GM19328 (cell line): ENCODE measurements at regions not wholly inside any gene's neighbourhood (a gene's known extent, or its start where the extent isn't known, plus 50 kb on each side); places are given as distances from the start of the nearest gene placed in this dataset.

Experiments
- ATAC-seq: cut with Tn5 transposase; IDR thresholded peaks from one replicate; pipeline ENCODE4 v1.9.1; 2021; ENCODE audit warnings: mild to moderate bottlenecking, moderate library complexity; ENCODE audit not compliant: unreplicated experiment

GRCh38 chr10:44064987-44065787 is 319.7 kb downstream of the CXCL12 start:
- ATAC-seq: no peak

DNA sequence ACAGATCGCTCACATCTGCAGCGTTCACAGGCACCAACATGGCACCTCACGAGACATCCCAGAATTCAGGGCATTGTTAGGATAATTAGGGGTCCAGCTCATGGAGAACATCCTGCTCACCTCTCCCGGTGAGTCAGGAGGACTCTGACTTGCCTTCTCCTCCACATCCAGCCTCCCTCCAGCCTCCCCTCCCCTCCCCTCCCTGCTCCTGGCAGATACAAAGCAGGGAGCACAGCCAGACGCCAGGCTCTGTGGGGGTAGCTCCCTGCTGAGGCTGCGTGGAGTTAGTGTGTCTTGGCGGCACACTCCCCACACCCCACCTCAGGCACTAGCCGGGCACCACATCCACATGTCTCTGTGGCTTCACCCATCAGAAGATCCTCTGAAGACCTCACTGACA is 320.6 kb downstream of the CXCL12 start:
- ATAC-seq: no peak

DNA sequence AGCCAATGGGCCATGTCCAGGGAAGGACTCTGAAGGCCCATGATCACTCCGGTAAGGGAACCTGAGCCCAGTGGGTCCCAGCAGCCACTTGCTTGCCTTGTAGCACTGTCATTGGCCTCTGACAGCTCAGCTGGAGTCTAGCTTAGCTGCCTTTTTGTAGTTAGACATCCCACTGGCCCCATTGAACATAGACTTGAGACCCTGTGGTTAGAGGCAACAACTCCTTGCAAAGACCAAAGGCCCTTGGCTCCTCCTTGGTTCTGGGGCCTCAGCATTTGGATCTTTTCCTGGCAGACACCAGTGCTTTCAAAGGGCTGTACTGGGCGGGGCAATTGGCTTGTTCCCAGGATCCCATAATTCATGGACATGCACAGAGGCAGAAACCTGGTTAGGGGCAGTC is 321.2 kb downstream of the CXCL12 start:
- no peak for ATAC-seq

- no peak for ATAC-seq
Measured at GRCh38 chr10:44060719-44061118, 324.2 kb downstream of the CXCL12 start.

- ATAC-seq: no peak
Measured at GRCh38 chr10:44060221-44060620, 324.7 kb downstream of the CXCL12 start.

DNA sequence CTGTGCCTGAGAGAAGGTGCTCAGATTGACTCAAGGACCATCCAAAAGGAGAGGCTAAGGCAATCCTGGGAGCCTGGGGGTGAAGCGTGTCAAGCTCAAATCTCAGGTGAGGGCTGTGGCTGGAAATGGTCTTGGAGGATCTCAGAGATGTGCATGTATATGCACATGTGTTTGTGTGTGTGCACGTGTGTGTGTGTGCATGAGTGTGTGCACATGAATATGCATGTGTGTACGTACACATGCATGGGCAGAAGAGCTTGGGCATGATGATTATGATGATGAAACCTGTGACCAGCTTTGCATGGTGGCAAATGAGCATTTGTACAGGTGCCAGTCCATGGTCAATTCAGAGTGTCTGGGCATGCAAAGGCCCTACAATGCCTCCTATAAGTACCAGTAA is 326.6 kb downstream of the CXCL12 start:
- no peak for ATAC-seq

- no peak for ATAC-seq
Measured at GRCh38 chr10:44056967-44057805, 327.7 kb downstream of the CXCL12 start.

- no peak for ATAC-seq
Measured at GRCh38 chr10:44056206-44056605, 328.7 kb downstream of the CXCL12 start.

DNA sequence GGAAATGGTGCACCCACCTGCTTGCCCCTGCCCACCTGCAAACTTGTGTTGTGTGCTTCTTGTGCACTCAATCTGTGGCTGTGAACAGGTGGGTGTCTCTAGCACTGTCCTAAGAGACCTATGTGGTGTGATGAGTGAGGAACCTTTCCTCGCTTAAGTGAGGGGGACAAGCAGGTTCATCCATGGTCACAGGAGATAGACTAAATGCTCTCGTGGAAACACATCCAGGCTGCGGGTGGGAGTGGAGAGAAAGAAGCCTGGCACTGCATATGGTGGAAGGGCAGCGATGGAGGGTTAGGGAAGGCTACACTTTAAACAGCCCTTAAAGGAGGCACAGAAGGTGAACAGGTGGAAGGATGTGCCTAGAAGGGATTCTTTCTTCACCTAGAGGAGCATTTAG is 330.9 kb downstream of the CXCL12 start:
- no peak for ATAC-seq

DNA sequence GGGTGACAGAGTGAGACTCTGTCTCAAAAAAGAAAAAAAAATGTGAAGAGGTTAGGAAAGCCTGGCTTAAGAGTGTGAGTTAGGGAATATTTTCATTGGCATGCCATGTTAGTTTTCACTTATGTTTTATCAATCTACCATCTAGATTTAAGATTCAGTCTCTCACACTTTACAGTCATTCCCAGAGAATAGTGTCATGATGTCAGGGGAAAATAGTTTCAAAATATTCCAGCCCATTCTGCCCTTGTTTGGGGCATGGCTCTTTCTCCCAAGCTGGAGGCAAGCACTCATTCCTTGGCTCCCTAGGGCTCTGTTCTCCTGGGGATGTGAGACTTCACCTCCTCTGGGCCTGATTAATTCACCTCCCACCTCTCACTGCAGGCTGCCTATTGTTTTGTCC is 331.5 kb downstream of the CXCL12 start:
- ATAC-seq: no peak

GRCh38 chr10:44051584-44052385 is 333.1 kb downstream of the CXCL12 start:
- no peak for ATAC-seq

GRCh38 chr10:44051091-44051490 is 333.8 kb downstream of the CXCL12 start:
- ATAC-seq: no peak

- ATAC-seq: no peak
Measured at GRCh38 chr10:44049301-44050015, 335.4 kb downstream of the CXCL12 start.

DNA sequence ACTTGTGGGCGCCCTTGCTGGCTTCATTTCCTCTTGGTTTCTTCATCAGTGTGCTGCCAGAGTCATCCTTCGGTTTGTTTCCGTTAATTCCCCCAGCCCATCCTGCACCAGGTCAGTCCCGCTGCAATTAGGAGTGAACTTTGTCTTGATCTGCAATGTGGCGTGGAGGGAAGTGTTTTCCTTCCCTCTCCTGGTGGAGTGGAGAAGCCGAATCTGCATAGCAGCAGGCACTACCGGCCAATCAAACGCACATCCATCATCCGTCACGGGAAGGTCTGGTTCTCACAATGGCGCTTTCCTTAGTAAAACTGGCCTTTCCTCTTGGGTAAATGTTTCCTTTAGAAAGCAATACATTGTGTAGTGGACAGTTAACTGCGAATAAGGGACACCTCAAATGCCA is 337.5 kb downstream of the CXCL12 start:
- no peak for ATAC-seq

GRCh38 chr10:44046605-44047004 is 338.3 kb downstream of the CXCL12 start:
- ATAC-seq: no peak

DNA sequence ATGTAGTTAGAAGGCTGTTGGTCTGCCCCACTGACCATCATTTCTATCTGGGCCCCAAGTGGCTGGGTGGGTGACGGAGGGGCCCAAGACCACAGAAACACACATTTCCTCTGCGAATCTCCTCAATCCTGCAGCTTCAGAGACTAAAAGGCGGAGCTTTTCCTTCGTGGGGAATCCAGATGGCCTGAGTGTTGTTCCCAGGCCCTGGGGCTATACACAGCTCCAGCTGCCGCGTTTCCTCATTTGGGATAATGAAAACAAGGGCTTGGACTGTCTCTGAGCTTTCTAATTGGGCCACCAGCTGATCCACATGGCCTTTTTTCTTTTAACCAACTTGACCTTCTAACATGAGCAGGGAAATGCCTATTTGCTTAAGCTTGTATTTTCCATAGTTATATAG is 339.9 kb downstream of the CXCL12 start:
- ATAC-seq: no peak

GRCh38 chr10:44044549-44044948 is 340.3 kb downstream of the CXCL12 start:
- no peak for ATAC-seq

DNA sequence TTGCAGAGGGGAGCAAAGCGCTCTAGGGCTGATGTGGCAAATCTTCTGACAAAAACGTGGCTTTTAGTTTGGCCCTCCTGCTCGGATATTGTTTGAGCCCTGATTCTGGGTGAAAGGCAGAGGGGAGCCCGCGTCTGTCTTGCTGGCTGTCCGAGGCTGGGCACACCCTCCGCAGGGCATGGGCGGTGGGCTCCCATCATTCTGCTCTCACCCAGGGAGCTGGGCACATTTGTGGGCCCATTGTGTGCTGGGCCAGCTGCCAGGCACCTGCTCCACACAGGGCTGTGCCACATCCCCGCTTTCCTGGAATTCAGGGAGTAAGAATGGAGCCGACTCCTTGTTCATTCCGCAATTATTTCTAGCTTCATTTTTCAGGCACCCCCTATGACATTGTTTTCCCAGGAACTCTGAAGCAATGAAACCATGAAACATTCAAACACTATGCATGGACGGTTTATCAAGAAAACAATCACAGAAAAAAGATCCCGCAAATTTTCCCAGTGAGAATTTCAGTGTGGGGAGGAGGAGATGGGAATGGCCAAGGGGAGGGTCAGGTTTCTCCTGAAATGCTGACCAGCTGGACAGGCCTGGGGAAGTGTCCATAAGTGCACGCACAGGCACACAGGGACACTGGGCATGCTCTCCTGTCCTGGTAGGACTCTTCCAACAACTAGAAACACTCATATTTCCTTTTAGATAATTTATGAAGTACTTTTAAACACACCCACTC is 341.1 kb downstream of the CXCL12 start:
- no peak for ATAC-seq

DNA sequence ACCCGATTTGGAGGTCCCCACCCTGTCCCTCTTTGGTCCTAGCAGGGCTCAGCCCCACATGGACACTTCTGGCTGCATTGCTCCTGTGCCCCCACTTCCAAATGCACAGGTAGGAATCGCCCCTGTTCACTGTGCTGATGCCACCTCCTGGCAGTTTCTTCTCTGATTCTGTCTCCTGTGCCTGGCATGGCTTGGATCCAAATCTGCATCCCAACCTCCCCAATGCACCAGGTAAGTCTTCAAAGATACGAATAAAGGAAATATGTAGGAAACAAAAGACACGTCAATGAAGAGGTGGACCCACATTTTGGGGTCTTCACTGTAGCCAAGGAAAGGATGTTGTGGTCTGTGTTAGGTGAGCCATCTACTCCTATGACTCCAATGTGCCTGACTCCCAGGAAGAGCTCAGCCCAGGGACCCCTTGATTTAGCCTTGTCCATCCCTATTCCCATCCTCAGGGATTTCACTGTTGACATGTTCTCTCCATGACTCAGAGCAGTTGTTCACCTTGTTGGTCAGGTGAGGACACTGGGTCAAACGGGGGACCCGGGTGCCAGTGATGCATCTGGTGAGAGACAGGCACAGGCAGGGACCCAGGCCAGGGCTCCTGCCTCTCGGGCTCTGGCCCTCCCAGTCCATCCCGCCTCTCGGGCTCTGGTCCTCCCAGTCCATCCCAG is 341.8 kb downstream of the CXCL12 start:
- ATAC-seq: no peak
